Sigmoid colon (tissue), 4 donors: ENCODE measurements at regions not wholly inside any gene's neighbourhood (a gene's known extent, or its start where the extent isn't known, plus 50 kb on each side); places are given as distances from the start of the nearest gene placed in this dataset.

Experiments
- CTCF ChIP-seq, 4 experiments: fragments of 450-650 bp in 3 of 4; fragments of 200-600 bp in 1 of 4; IDR thresholded peaks; one replicate each; pipeline ENCODE4 v1.5.1; 2016 to 2019; ENCODE audit warnings: antibody characterized with exemption in 4 of 4, mild to moderate bottlenecking in 3 of 4, moderate library complexity in 2 of 4
- EP300 ChIP-seq, 4 donors: sonication (generic); formaldehyde crosslinking; IDR thresholded peaks; one replicate each; pipeline ENCODE4 v1.6.1; 2017; ENCODE audit warnings: antibody characterized with exemption in 4 of 4
- POLR2AphosphoS5 ChIP-seq, 4 donors: sonication (generic); formaldehyde crosslinking; IDR thresholded peaks; one replicate each; pipeline ENCODE4 v1.6.1; 2017; ENCODE audit warnings: antibody characterized with exemption in 4 of 4

- TF ChIP-seq EP300 (IDR thresholded peaks at IDR 0.05) (no peak), POLR2AphosphoS5 (IDR thresholded peaks at IDR 0.05) (no peak), CTCF (IDR thresholded peaks at IDR 0.05) (no peak)
These were observed 59.7 kb upstream of the ASIP start for GRCh38 chr20:34181484-34181883.
